ENCODE measurements at regions not wholly inside any gene's neighbourhood (a gene's known extent, or its start where the extent isn't known, plus 50 kb on each side); places are given as distances from the start of the nearest gene placed in this dataset.

DNA sequence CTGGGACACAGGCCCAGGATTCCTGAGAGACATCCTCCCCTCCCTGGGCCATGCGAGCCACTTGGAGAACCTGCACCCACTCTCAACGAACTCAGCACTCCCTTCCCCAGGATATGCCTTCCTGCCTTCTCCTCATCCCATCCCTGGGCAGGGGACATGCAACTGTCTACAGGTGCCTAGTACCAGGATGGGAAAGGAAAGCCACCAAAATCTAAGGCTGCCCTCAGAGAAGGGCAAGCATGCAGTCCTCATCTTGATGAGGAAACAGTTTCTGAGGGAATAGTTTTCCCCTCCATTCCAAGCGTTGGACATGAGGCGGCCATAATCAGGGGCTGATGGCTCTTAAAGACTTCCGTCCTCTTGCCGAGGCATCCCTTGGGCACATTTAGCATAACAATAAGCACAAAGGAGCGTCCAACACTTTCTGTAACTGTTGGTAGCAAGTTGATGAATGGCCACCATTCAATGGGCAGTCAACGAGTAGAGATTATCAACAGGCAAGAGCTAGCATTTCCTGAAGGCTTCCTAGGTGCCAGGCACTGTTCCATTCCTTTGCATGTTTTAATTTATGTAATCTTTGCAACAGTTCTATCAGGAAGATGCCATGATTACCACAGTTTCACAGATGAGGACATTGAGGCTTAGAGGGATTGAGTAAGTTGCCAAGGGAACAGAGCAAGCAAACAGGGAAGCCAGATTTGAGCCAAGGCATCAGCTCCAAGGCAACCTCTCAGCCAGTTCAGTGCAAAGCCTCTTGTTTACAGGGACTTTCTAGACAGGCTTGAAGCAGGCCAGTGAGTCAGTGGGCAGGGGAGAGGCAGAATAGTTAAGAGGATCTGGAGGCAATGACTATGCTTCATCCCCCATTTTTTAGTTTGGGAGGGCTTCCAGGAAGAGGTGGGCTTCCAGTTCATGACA, 105.1 kb downstream of the SINHCAF start:
- TF ChIP-seq, protein P1, sequence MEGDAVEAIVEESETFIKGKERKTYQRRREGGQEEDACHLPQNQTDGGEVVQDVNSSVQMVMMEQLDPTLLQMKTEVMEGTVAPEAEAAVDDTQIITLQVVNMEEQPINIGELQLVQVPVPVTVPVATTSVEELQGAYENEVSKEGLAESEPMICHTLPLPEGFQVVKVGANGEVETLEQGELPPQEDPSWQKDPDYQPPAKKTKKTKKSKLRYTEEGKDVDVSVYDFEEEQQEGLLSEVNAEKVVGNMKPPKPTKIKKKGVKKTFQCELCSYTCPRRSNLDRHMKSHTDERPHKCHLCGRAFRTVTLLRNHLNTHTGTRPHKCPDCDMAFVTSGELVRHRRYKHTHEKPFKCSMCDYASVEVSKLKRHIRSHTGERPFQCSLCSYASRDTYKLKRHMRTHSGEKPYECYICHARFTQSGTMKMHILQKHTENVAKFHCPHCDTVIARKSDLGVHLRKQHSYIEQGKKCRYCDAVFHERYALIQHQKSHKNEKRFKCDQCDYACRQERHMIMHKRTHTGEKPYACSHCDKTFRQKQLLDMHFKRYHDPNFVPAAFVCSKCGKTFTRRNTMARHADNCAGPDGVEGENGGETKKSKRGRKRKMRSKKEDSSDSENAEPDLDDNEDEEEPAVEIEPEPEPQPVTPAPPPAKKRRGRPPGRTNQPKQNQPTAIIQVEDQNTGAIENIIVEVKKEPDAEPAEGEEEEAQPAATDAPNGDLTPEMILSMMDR (conservative IDR thresholded peaks at IDR 0.05 in 1 of 2, IDR thresholded peaks at IDR 0.05 in 1 of 2; ENCODE audit: extremely low read depth in 1 of 2, insufficient read depth in 1 of 2, low read depth in 1 of 2, low read length in 2 of 2): no peak
- no peak for TF ChIP-seq EZH2 (IDR thresholded peaks at IDR 0.05; ENCODE audit: borderline replicate concordance, low read length)

All from mammary epithelial cell (primary cell).